ENCODE measurements at regions not wholly inside any gene's neighbourhood (a gene's known extent, or its start where the extent isn't known, plus 50 kb on each side); places are given as distances from the start of the nearest gene placed in this dataset.

- no peaks in the 10 kb centered on the region for H3K36me3 Mint-ChIP-seq (ENCODE audit: unreplicated experiment)
- no peak for TF ChIP-seq CTCF (IDR thresholded peaks at IDR 0.05; ENCODE audit: partially characterized antibody, unreplicated experiment)
- DNase-seq: no peak
- no peak overlapping the region for H3K4me3 Mint-ChIP-seq (ENCODE audit: unreplicated experiment)
- H3K27ac Mint-ChIP-seq (ENCODE audit: unreplicated experiment): no peak overlapping the region
- H3K27me3 Mint-ChIP-seq (ENCODE audit: unreplicated experiment): no peaks in the 10 kb centered on the region
- H3K4me1 Mint-ChIP-seq (ENCODE audit: low read depth, unreplicated experiment): no peaks in the 10 kb centered on the region
- no peaks in the 10 kb centered on the region for H3K9me3 Mint-ChIP-seq (ENCODE audit: unreplicated experiment)
Measured at GRCh38 chr6:134626589-134626988, 308.7 kb upstream of the SGK1 start.

GRCh38 chr6:134626086-134626485 lies 308.2 kb upstream of the SGK1 start:
- H3K4me3 Mint-ChIP-seq (ENCODE audit: unreplicated experiment): no peak overlapping the region
- no peaks in the 10 kb centered on the region for H3K36me3 Mint-ChIP-seq (ENCODE audit: unreplicated experiment)
- H3K27ac Mint-ChIP-seq (ENCODE audit: unreplicated experiment): no peak overlapping the region
- no peak for DNase-seq
- no peaks in the 10 kb centered on the region for H3K27me3 Mint-ChIP-seq (ENCODE audit: unreplicated experiment)
- no peak for TF ChIP-seq CTCF (IDR thresholded peaks at IDR 0.05; ENCODE audit: partially characterized antibody, unreplicated experiment)
- no peaks in the 10 kb centered on the region for H3K4me1 Mint-ChIP-seq (ENCODE audit: low read depth, unreplicated experiment)
- H3K9me3 Mint-ChIP-seq (ENCODE audit: unreplicated experiment): no peaks in the 10 kb centered on the region

- Mint-ChIP-seq H3K27me3 (ENCODE audit: unreplicated experiment) (no peaks in the 10 kb centered on the region), H3K4me1 (ENCODE audit: low read depth, unreplicated experiment) (no peaks in the 10 kb centered on the region), H3K27ac (ENCODE audit: unreplicated experiment) (no peak overlapping the region), H3K4me3 (ENCODE audit: unreplicated experiment) (no peak overlapping the region), H3K9me3 (ENCODE audit: unreplicated experiment) (no peaks in the 10 kb centered on the region), H3K36me3 (ENCODE audit: unreplicated experiment) (no peaks in the 10 kb centered on the region)
- no peak for TF ChIP-seq CTCF (IDR thresholded peaks at IDR 0.05; ENCODE audit: partially characterized antibody, unreplicated experiment)
- DNase-seq: no peak
Measured at GRCh38 chr6:134624781-134625180, 306.9 kb upstream of the SGK1 start.

- Mint-ChIP-seq H3K27ac (ENCODE audit: unreplicated experiment) (no peak overlapping the region), H3K36me3 (ENCODE audit: unreplicated experiment) (no peaks in the 10 kb centered on the region), H3K9me3 (ENCODE audit: unreplicated experiment) (no peaks in the 10 kb centered on the region), H3K4me3 (ENCODE audit: unreplicated experiment) (no peak overlapping the region), H3K27me3 (ENCODE audit: unreplicated experiment) (no peaks in the 10 kb centered on the region), H3K4me1 (ENCODE audit: low read depth, unreplicated experiment) (no peaks in the 10 kb centered on the region)
- no peak for TF ChIP-seq CTCF (IDR thresholded peaks at IDR 0.05; ENCODE audit: partially characterized antibody, unreplicated experiment)
- no peak for DNase-seq
Measured at GRCh38 chr6:134623401-134623800, 305.5 kb upstream of the SGK1 start.

- no peak overlapping the region for H3K27ac Mint-ChIP-seq (ENCODE audit: unreplicated experiment)
Measured at GRCh38 chr6:134622382-134623173, 304.7 kb upstream of the SGK1 start.

More at GRCh38 chr6:134622382-134623173, 304.7 kb upstream of the SGK1 start:
- H3K4me1 Mint-ChIP-seq (ENCODE audit: low read depth, unreplicated experiment): no peaks in the 10 kb centered on the region
- H3K27me3 Mint-ChIP-seq (ENCODE audit: unreplicated experiment): peaks cover 3% of the 10 kb centered on the region
- no peak for TF ChIP-seq CTCF (IDR thresholded peaks at IDR 0.05; ENCODE audit: partially characterized antibody, unreplicated experiment)
- H3K36me3 Mint-ChIP-seq (ENCODE audit: unreplicated experiment): no peaks in the 10 kb centered on the region
- DNase-seq: no peak
- H3K4me3 Mint-ChIP-seq (ENCODE audit: unreplicated experiment): no peak overlapping the region
- H3K9me3 Mint-ChIP-seq (ENCODE audit: unreplicated experiment): no peaks in the 10 kb centered on the region

All from glutamatergic neuron (in vitro differentiated cells).